Fibroblast of lung (primary cell): ENCODE measurements at regions not wholly inside any gene's neighbourhood (a gene's known extent, or its start where the extent isn't known, plus 50 kb on each side); places are given as distances from the start of the nearest gene placed in this dataset.

Experiments
- CTCF ChIP-seq, 2 donors: IDR thresholded peaks in 1 of 2; conservative IDR thresholded peaks in 1 of 2; 1 replicate in 1 of 2; 2 replicates in 1 of 2; pipeline ENCODE4 v1.5.1; 2011 to 2012; ENCODE audit warnings: low read length in 2 of 2, control low read depth in 1 of 2, inconsistent platforms in 1 of 2, low read depth in 1 of 2, mild to moderate bottlenecking in 1 of 2
- EZH2 ChIP-seq: IDR thresholded peaks from 2 replicates; pipeline ENCODE4 v1.5.1; 2012; ENCODE audit warnings: low read length, control low read depth, mild to moderate bottlenecking; ENCODE audit errors: missing control alignments

DNA sequence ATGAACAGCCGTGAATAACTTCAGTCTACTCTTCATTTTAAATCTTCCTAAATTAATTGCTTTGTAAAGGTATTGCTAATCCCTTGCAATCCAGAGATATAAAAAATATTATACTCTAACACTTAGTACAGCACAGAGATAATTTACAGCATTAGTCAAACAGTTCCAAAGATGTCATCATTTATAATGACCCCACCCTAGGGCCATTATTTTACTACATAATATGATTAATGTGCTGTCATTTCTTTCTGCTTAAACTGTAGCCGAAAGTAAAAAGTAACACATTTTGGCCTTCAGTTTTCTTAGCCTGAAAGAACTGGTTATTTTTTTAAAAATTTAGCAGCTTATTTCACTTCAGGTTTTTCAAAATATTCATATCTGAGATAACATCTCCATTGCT is 256.3 kb upstream of the RFC3 start:
- TF ChIP-seq CTCF (conservative IDR thresholded peaks at IDR 0.05 in 1 of 2, IDR thresholded peaks at IDR 0.05 in 1 of 2; ENCODE audit: low read depth in 1 of 2, low read length in 2 of 2) = no peak
- TF ChIP-seq EZH2 = no peak
